ENCODE measurements at regions not wholly inside any gene's neighbourhood (a gene's known extent, or its start where the extent isn't known, plus 50 kb on each side); places are given as distances from the start of the nearest gene placed in this dataset.
A peak's percentile ranks its signal among the peaks of the same experiment; 100 is the strongest.

- H3K4me3 ChIP-seq (ENCODE audit: low read depth, poor library complexity, severe bottlenecking) = no peak overlapping the region
- intact Hi-C loops (cut with DNase I; ENCODE audit: low total_unique reads) = no loop called here
- peak in 1 of 2 donors; percentile 32 for DNase-seq (ENCODE audit: low spot score in 2 of 2)
- 31 to 38% methylated on average over 17 of the region's 17 CpGs for WGBS, 2 donors
- TF ChIP-seq POLR2A (IDR thresholded peaks at IDR 0.05) = no peak
- TF ChIP-seq CTCF (IDR thresholded peaks at IDR 0.05) = peak in 1 of 3 donors; percentile 56
Measured at GRCh38 chr6:30411515-30412207, 66.7 kb downstream of the RPP21 start.

GRCh38 chr6:30418448-30418847 lies 70.9 kb upstream of the HLA-E start:
- no peak for DNase-seq (ENCODE audit: low spot score in 2 of 2)
- intact Hi-C loops (cut with DNase I; ENCODE audit: low total_unique reads) = no loop called here
- H3K4me3 ChIP-seq (ENCODE audit: low read depth, poor library complexity, severe bottlenecking) = no peak overlapping the region
- WGBS, 2 donors = 78 to 80% methylated on average over 13 of the region's 13 CpGs
- no peak for TF ChIP-seq CTCF (IDR thresholded peaks at IDR 0.05)
- no peak for TF ChIP-seq POLR2A (IDR thresholded peaks at IDR 0.05)

GRCh38 chr6:30424549-30424948 lies 64.8 kb upstream of the HLA-E start:
- intact Hi-C loops (cut with DNase I; ENCODE audit: low total_unique reads) = no loop called here
- H3K4me3 ChIP-seq (ENCODE audit: low read depth, poor library complexity, severe bottlenecking) = no peak overlapping the region
- 73 to 79% methylated on average over 3 of the region's 3 CpGs for WGBS, 2 donors
- TF ChIP-seq POLR2A (IDR thresholded peaks at IDR 0.05) (no peak), CTCF (IDR thresholded peaks at IDR 0.05) (no peak)
- DNase-seq (ENCODE audit: low spot score in 2 of 2) = no peak
